ENCODE measurements at regions not wholly inside any gene's neighbourhood (a gene's known extent, or its start where the extent isn't known, plus 50 kb on each side); places are given as distances from the start of the nearest gene placed in this dataset.

DNA sequence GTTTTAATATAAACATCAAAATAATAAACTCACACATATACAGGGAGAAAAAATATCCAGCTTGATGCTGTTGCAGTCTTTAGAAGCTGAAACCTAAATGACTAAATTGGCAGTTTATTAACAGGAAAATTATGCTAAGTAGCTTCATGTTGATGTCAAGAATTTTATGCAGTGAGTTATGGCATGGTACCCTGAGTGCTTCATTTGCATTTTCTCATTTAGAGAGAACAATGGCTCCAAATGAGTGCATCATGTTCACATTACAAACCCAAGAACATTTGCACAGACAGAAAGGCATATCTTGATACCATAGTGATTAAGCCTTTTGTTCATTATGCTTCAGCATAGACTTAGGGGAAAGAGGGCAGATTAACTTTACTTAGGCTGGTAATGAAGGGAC is 102.9 kb upstream of the FSTL4 start (continued):
- TF ChIP-seq, protein P1, sequence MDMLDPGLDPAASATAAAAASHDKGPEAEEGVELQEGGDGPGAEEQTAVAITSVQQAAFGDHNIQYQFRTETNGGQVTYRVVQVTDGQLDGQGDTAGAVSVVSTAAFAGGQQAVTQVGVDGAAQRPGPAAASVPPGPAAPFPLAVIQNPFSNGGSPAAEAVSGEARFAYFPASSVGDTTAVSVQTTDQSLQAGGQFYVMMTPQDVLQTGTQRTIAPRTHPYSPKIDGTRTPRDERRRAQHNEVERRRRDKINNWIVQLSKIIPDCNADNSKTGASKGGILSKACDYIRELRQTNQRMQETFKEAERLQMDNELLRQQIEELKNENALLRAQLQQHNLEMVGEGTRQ (IDR thresholded peaks at IDR 0.05; ENCODE audit: low read length): no peak
